ENCODE measurements at regions not wholly inside any gene's neighbourhood (a gene's known extent, or its start where the extent isn't known, plus 50 kb on each side); places are given as distances from the start of the nearest gene placed in this dataset.
A peak's percentile ranks its signal among the peaks of the same experiment; 100 is the strongest.
"Not testable (repeated sequence)": the region's sequence is repeated elsewhere in the genome, so short reads cannot be mapped to it uniquely, and the experiment has no call there.

DNA sequence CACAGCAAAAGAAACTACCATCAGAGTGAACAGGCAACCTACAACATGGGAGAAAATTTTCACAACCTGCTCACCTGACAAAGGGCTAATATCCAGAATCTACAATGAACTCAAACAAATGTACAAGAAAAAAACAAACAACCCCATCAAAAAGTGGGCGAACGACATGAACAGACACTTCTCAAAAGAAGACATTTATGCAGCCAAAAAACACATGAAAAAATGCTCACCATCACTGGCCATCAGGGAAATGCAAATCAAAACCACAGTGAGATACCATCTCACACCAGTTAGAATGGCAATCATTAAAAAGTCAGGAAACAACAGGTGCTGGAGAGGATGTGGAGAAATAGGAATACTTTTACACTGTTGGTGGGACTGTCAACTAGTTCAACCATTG is 207.8 kb downstream of the USP6NL start:
- H3K27me3 ChIP-seq (ENCODE audit: control insufficient read depth, low read length); H3K79me2 ChIP-seq (ENCODE audit: control insufficient read depth, low read length); H3K27ac ChIP-seq (ENCODE audit: low read depth, low read length); H3K9me2 ChIP-seq (replicated peaks; ENCODE audit: control insufficient read depth, low read length); H3K9me3 ChIP-seq (ENCODE audit: control insufficient read depth, insufficient read depth, low read length); H3F3A ChIP-seq (ENCODE audit: control insufficient read depth, insufficient read depth); H3K36me3 ChIP-seq (ENCODE audit: control insufficient read depth, low read length); H4K20me1 ChIP-seq (ENCODE audit: control insufficient read depth, insufficient read depth, low read depth, low read length); H3K4me2 ChIP-seq (ENCODE audit: low read length); H3K4me3 ChIP-seq (ENCODE audit: low read length): not testable (repeated sequence)
- H3K4me1 ChIP-seq (ENCODE audit: control insufficient read depth, low read length), result peaks cover 13% of the 10 kb centered on the region

GRCh38 chr10:11403116-11403515 is 208.3 kb downstream of the USP6NL start:
- no peaks in the 10 kb centered on the region for H3K27me3 ChIP-seq (ENCODE audit: control insufficient read depth, low read length)
- no peak for TF ChIP-seq EZH2phosphoT487 (IDR thresholded peaks at IDR 0.05; ENCODE audit: borderline replicate concordance, low read length)
- TF ChIP-seq CTCF (IDR thresholded peaks at IDR 0.05; ENCODE audit: low read depth, low read length, poor library complexity, severe bottlenecking), result no peak
- no peaks in the 10 kb centered on the region for H3K36me3 ChIP-seq (ENCODE audit: control insufficient read depth, low read length)
- H3K9me3 ChIP-seq (ENCODE audit: control insufficient read depth, insufficient read depth, low read length), result no peaks in the 10 kb centered on the region
- no peaks in the 10 kb centered on the region for H3K9me2 ChIP-seq (replicated peaks; ENCODE audit: control insufficient read depth, low read length)
- H3K79me2 ChIP-seq (ENCODE audit: control insufficient read depth, low read length), result no peaks in the 10 kb centered on the region
- H3K4me1 ChIP-seq (ENCODE audit: control insufficient read depth, low read length), result peaks cover 12% of the 10 kb centered on the region
- no peak overlapping the region for H3K27ac ChIP-seq (ENCODE audit: low read depth, low read length)
- no peaks in the 10 kb centered on the region for H4K20me1 ChIP-seq (ENCODE audit: control insufficient read depth, insufficient read depth, low read depth, low read length)
- H3K4me3 ChIP-seq (ENCODE audit: low read length), result no peak overlapping the region
- H3F3A ChIP-seq (ENCODE audit: control insufficient read depth, insufficient read depth), result no peaks in the 10 kb centered on the region
- H3K4me2 ChIP-seq (ENCODE audit: low read length), result peak overlapping the region; percentile 13

- no peaks in the 10 kb centered on the region for H3K9me2 ChIP-seq (replicated peaks; ENCODE audit: control insufficient read depth, low read length)
- H3K36me3 ChIP-seq (ENCODE audit: control insufficient read depth, low read length), result no peaks in the 10 kb centered on the region
- H3K4me3 ChIP-seq (ENCODE audit: low read length), result no peak overlapping the region
- no peaks in the 10 kb centered on the region for H3K27me3 ChIP-seq (ENCODE audit: control insufficient read depth, low read length)
- no peaks in the 10 kb centered on the region for H4K20me1 ChIP-seq (ENCODE audit: control insufficient read depth, insufficient read depth, low read depth, low read length)
- no peak for TF ChIP-seq CTCF (IDR thresholded peaks at IDR 0.05; ENCODE audit: low read depth, low read length, poor library complexity, severe bottlenecking)
- no peak for TF ChIP-seq EZH2phosphoT487 (IDR thresholded peaks at IDR 0.05; ENCODE audit: borderline replicate concordance, low read length)
- H3K27ac ChIP-seq (ENCODE audit: low read depth, low read length), result no peak overlapping the region
- H3F3A ChIP-seq (ENCODE audit: control insufficient read depth, insufficient read depth), result no peaks in the 10 kb centered on the region
- H3K9me3 ChIP-seq (ENCODE audit: control insufficient read depth, insufficient read depth, low read length), result no peaks in the 10 kb centered on the region
- peaks cover 8% of the 10 kb centered on the region for H3K4me1 ChIP-seq (ENCODE audit: control insufficient read depth, low read length)
- no peaks in the 10 kb centered on the region for H3K79me2 ChIP-seq (ENCODE audit: control insufficient read depth, low read length)
- H3K4me2 ChIP-seq (ENCODE audit: low read length), result no peak overlapping the region
Measured at GRCh38 chr10:11402392-11402791, 209.1 kb downstream of the USP6NL start.

DNA sequence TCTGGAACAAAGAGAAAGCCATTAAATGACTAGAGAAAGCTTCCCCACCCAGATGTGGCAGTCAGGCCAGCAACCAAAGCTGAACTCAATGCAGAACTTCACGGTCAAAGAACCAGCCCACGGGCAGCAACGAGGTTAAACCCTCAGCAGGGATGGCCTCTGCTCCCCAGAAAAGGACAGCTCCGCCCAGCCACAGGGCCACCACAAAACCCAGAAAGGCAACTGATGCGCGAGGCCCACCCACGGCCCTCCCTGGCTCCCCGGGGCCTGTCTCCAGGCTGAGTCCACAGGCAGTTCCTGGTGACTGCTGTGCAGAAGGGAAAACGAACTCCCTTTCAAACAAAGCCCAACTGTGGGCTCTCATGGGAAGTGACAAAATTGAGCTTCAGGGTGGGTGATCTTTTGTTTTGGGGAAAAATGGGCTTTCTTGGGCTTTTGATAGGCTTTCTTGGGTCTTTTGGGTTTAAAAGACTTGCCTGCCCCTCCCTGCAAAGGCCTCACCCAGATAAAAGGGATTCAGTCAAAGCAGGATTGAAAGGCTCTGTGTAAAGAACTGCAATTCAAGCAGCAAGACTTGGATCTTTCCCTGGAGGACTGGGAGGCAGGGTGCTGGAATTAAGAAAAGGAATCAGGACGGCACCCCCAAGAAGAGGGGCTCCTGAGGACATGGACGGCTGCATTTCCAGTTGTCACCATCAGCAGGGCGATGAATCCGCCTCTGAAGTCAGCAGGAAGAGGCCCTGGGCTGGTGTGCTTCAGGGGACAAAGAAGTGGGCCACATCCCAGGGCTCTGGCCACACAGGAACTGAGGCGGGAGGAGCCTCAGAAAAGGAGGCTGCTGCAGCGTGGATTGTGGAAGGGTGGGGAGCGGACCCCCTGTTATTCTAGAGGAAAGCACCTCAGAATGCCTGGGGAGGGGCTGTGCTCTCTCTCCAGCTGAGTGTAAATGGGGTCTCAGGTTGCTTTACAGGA is 209.9 kb downstream of the USP6NL start:
- TF ChIP-seq EZH2phosphoT487 (IDR thresholded peaks at IDR 0.05; ENCODE audit: borderline replicate concordance, low read length) (no peak), CTCF (IDR thresholded peaks at IDR 0.05; ENCODE audit: low read depth, low read length, poor library complexity, severe bottlenecking) (no peak)
- H3K79me2 ChIP-seq (ENCODE audit: control insufficient read depth, low read length), result no peaks in the 10 kb centered on the region
- H3K27ac ChIP-seq (ENCODE audit: low read depth, low read length), result no peak overlapping the region
- no peaks in the 10 kb centered on the region for H3K36me3 ChIP-seq (ENCODE audit: control insufficient read depth, low read length)
- H3K9me2 ChIP-seq (replicated peaks; ENCODE audit: control insufficient read depth, low read length), result no peaks in the 10 kb centered on the region
- peaks cover 8% of the 10 kb centered on the region for H3K4me1 ChIP-seq (ENCODE audit: control insufficient read depth, low read length)
- H3K4me2 ChIP-seq (ENCODE audit: low read length), result no peak overlapping the region
- H3K4me3 ChIP-seq (ENCODE audit: low read length), result no peak overlapping the region
- H3F3A ChIP-seq (ENCODE audit: control insufficient read depth, insufficient read depth), result no peaks in the 10 kb centered on the region
- H3K9me3 ChIP-seq (ENCODE audit: control insufficient read depth, insufficient read depth, low read length), result no peaks in the 10 kb centered on the region
- no peaks in the 10 kb centered on the region for H3K27me3 ChIP-seq (ENCODE audit: control insufficient read depth, low read length)
- no peaks in the 10 kb centered on the region for H4K20me1 ChIP-seq (ENCODE audit: control insufficient read depth, insufficient read depth, low read depth, low read length)

Measured in DOHH2 (cell line).